ENCODE measurements at regions not wholly inside any gene's neighbourhood (a gene's known extent, or its start where the extent isn't known, plus 50 kb on each side); places are given as distances from the start of the nearest gene placed in this dataset.

- TF ChIP-seq TEAD4 (CRISPR knock-in tag; IDR thresholded peaks at IDR 0.05) (no peak), NR3C1 (CRISPR knock-in tag; conservative IDR thresholded peaks at IDR 0.05; ENCODE audit: low read depth) (no peak), HMGXB4 (CRISPR knock-in tag; IDR thresholded peaks at IDR 0.05) (no peak), SMAD3 (CRISPR knock-in tag; IDR thresholded peaks at IDR 0.05; ENCODE audit: borderline replicate concordance) (no peak), ESRRA (CRISPR knock-in tag; IDR thresholded peaks at IDR 0.05; ENCODE audit: borderline replicate concordance) (no peak), CTCF (IDR thresholded peaks at IDR 0.05) (no peak), ATF6 (CRISPR knock-in tag; IDR thresholded peaks at IDR 0.05) (no peak), ZBTB21 (CRISPR knock-in tag; IDR thresholded peaks at IDR 0.05; ENCODE audit: borderline replicate concordance) (no peak), ZNF512 (CRISPR knock-in tag; IDR thresholded peaks at IDR 0.05; ENCODE audit: borderline replicate concordance) (no peak), ATF2 (CRISPR knock-in tag; IDR thresholded peaks at IDR 0.05; ENCODE audit: borderline replicate concordance, low read depth) (no peak)
These were observed 348.5 kb downstream of the ANKRD30A start for GRCh38 chr10:37473906-37474305.
